ENCODE measurements at regions not wholly inside any gene's neighbourhood (a gene's known extent, or its start where the extent isn't known, plus 50 kb on each side); places are given as distances from the start of the nearest gene placed in this dataset.

DNA sequence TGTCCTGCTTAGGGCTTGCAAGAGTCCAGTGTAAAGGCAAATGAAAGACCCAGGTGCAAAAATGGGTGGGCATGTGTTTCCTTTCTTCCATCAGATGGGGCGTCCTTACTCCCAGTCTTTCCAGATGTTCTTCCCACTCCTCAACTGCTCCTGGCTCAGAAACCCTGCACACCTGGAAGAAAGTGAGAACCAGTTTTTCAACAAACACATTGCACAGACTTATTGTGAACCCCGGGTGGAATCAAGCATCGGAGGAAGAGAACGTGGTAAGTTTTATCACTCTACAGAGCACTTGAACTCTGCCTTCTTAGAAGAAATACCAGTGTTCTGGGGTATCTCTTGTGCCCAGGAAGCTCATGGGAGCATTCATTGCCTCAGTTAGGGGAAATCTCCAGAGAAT is 93.3 kb downstream of the TMX1 start:
- no TSS peak for BruUV-seq (replicated peaks)
- H3K4me3 ChIP-seq = no peak overlapping the region

DNA sequence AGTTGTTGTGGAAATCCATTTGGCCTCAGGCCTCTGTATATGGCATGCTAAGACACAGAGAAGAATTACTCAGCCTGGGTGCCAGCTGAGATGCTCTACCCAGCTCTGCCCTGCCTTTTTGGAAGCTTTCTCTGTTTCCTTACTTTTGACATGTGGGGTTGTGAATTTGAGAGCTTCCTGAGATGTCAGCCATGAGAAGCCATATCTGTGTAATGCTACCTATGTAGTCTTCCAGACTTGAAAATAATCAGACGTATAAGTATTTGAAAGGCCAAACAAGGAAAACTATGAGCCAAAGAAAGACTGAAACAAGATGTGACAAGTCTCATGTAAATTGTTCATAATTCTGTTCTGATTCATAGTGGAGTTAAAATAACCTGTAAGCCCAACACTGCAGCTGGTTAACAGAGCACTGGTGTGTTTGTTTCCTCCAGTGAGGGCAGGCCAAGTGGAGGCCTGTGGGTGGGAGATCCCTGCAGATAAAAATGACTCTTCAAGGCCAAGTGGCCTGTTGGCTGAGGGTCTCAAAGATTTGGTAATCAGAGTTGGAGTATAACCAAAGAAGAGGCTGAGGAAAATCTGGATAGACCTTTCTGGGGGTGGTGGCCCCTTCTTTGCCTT is 94.0 kb downstream of the TMX1 start:
- H3K9me3 ChIP-seq (ENCODE audit: insufficient read depth, low read depth) = no peaks in the 10 kb centered on the region
- no peak for DNase-seq
- POLR2A ChIA-PET (ENCODE audit: unreplicated experiment) = no interaction called here
- no peaks in the 10 kb centered on the region for H3K27me3 ChIP-seq (ENCODE audit: insufficient read depth, low read depth)
- H3F3A ChIP-seq (ENCODE audit: insufficient read depth, low read depth) = no peaks in the 10 kb centered on the region
- no TSS peak for BruUV-seq (replicated peaks)
- TF ChIP-seq EZH2 (IDR thresholded peaks at IDR 0.05; ENCODE audit: low read depth) = no peak
- TF ChIP-seq, protein P1, sequence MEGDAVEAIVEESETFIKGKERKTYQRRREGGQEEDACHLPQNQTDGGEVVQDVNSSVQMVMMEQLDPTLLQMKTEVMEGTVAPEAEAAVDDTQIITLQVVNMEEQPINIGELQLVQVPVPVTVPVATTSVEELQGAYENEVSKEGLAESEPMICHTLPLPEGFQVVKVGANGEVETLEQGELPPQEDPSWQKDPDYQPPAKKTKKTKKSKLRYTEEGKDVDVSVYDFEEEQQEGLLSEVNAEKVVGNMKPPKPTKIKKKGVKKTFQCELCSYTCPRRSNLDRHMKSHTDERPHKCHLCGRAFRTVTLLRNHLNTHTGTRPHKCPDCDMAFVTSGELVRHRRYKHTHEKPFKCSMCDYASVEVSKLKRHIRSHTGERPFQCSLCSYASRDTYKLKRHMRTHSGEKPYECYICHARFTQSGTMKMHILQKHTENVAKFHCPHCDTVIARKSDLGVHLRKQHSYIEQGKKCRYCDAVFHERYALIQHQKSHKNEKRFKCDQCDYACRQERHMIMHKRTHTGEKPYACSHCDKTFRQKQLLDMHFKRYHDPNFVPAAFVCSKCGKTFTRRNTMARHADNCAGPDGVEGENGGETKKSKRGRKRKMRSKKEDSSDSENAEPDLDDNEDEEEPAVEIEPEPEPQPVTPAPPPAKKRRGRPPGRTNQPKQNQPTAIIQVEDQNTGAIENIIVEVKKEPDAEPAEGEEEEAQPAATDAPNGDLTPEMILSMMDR (conservative IDR thresholded peaks at IDR 0.05) = no peak
- H4K20me1 ChIP-seq (ENCODE audit: insufficient read depth) = no peaks in the 10 kb centered on the region
- no peaks in the 10 kb centered on the region for H3K9me2 ChIP-seq (ENCODE audit: insufficient read depth)
- H3K4me2 ChIP-seq = no peak overlapping the region
- no peaks in the 10 kb centered on the region for H3K79me2 ChIP-seq (ENCODE audit: low read depth)
- no peak overlapping the region for H3K4me3 ChIP-seq
- CTCF ChIA-PET = no interaction called here
- H3K27ac ChIP-seq = no peak overlapping the region
- no peaks in the 10 kb centered on the region for H3K4me1 ChIP-seq (replicated peaks; ENCODE audit: insufficient read depth)
- no peak overlapping the region for H2AFZ ChIP-seq
- intact Hi-C loops (cut with micrococcal nuclease; ENCODE audit: unreplicated experiment) = no loop called here
- no peaks in the 10 kb centered on the region for H3K36me3 ChIP-seq (ENCODE audit: low read depth)

More for the DNA sequence above, 93.3 kb downstream of the TMX1 start:
- no peaks in the 10 kb centered on the region for H3K79me2 ChIP-seq (ENCODE audit: low read depth)
- no peak overlapping the region for H2AFZ ChIP-seq
- peaks cover 6% of the 10 kb centered on the region for H3K4me1 ChIP-seq (replicated peaks; ENCODE audit: insufficient read depth)
- no peaks in the 10 kb centered on the region for H3K27me3 ChIP-seq (ENCODE audit: insufficient read depth, low read depth)
- H3K9me3 ChIP-seq (ENCODE audit: insufficient read depth, low read depth) = no peaks in the 10 kb centered on the region
- POLR2A ChIA-PET (ENCODE audit: unreplicated experiment) = no interaction called here
- intact Hi-C loops (cut with micrococcal nuclease; ENCODE audit: unreplicated experiment) = no loop called here
- no peak for DNase-seq
- no peak overlapping the region for H3K27ac ChIP-seq
- TF ChIP-seq, protein P1 (conservative IDR thresholded peaks at IDR 0.05) = no peak
- no peaks in the 10 kb centered on the region for H3K36me3 ChIP-seq (ENCODE audit: low read depth)
- CTCF ChIA-PET = no interaction called here
- H3K9me2 ChIP-seq (ENCODE audit: insufficient read depth) = no peaks in the 10 kb centered on the region
- no peaks in the 10 kb centered on the region for H3F3A ChIP-seq (ENCODE audit: insufficient read depth, low read depth)
- H3K4me2 ChIP-seq = no peak overlapping the region
- no peaks in the 10 kb centered on the region for H4K20me1 ChIP-seq (ENCODE audit: insufficient read depth)

DNA sequence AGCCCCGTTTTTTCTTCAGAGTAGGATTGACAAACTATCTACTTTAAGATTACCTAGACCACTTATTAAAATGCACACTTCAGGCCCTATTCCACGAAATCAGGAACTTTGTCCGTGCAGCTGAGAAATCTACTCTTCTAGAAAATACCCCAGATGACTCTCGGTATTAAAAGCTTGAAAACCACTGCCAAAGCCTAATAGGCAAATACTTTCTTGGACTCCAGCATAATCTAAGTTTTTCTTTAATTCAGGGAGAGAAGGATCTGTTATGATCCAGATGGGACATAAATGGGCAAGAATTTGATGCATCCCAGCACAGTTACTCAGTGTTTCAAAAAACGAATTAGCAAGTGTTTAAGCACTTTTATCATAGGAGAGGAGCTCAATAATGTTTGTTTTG is 94.5 kb downstream of the TMX1 start:
- H3K9me3 ChIP-seq (ENCODE audit: insufficient read depth, low read depth) = no peaks in the 10 kb centered on the region
- no peak overlapping the region for H3K4me3 ChIP-seq
- no peak overlapping the region for H2AFZ ChIP-seq
- H4K20me1 ChIP-seq (ENCODE audit: insufficient read depth) = no peaks in the 10 kb centered on the region
- H3K9me2 ChIP-seq (ENCODE audit: insufficient read depth) = no peaks in the 10 kb centered on the region
- DNase-seq = no peak
- H3K4me1 ChIP-seq (replicated peaks; ENCODE audit: insufficient read depth) = no peaks in the 10 kb centered on the region
- intact Hi-C loops (cut with micrococcal nuclease; ENCODE audit: unreplicated experiment) = no loop called here
- H3K4me2 ChIP-seq = no peak overlapping the region
- H3K79me2 ChIP-seq (ENCODE audit: low read depth) = no peaks in the 10 kb centered on the region
- TF ChIP-seq, protein P1 (conservative IDR thresholded peaks at IDR 0.05) = no peak
- TF ChIP-seq EZH2 (IDR thresholded peaks at IDR 0.05; ENCODE audit: low read depth) = no peak
- H3K27ac ChIP-seq = no peak overlapping the region
- H3F3A ChIP-seq (ENCODE audit: insufficient read depth, low read depth) = no peaks in the 10 kb centered on the region
- ChIA-PET POLR2A (ENCODE audit: unreplicated experiment) (no interaction called here), CTCF (no interaction called here)
- H3K27me3 ChIP-seq (ENCODE audit: insufficient read depth, low read depth) = no peaks in the 10 kb centered on the region
- BruUV-seq (replicated peaks) = no TSS peak
- H3K36me3 ChIP-seq (ENCODE audit: low read depth) = no peaks in the 10 kb centered on the region

Data from PC-9 (cell line).